HG02763 (cell line): ENCODE measurements at regions not wholly inside any gene's neighbourhood (a gene's known extent, or its start where the extent isn't known, plus 50 kb on each side); places are given as distances from the start of the nearest gene placed in this dataset.
"Not testable (repeated sequence)": the region's sequence is repeated elsewhere in the genome, so short reads cannot be mapped to it uniquely, and the experiment has no call there.

Experiments
- ATAC-seq: cut with Tn5 transposase; IDR thresholded peaks from one replicate; pipeline ENCODE4 v1.9.1; 2021; ENCODE audit warnings: mild to moderate bottlenecking, moderate library complexity; ENCODE audit not compliant: unreplicated experiment

GRCh38 chr10:7070950-7071349, 339.9 kb downstream of the SFMBT2 start:
- no peak for ATAC-seq

GRCh38 chr10:7069706-7070105, 341.1 kb downstream of the SFMBT2 start:
- ATAC-seq, result no peak

- no peak for ATAC-seq
Measured at GRCh38 chr10:7056216-7056615, 354.6 kb downstream of the SFMBT2 start.

- ATAC-seq, result no peak
Measured at GRCh38 chr10:7054915-7055314, 355.9 kb downstream of the SFMBT2 start.

- no peak for ATAC-seq
Measured at GRCh38 chr10:7053195-7053594, 357.6 kb downstream of the SFMBT2 start.

GRCh38 chr10:7050024-7050423, 360.8 kb downstream of the SFMBT2 start:
- not testable (repeated sequence) for ATAC-seq

GRCh38 chr10:7048061-7048460, 362.8 kb downstream of the SFMBT2 start:
- no peak for ATAC-seq

- ATAC-seq, result peak; percentile 50
Measured at GRCh38 chr10:7046615-7047014, 364.2 kb downstream of the SFMBT2 start.

GRCh38 chr10:7045891-7046599, 364.8 kb downstream of the SFMBT2 start:
- ATAC-seq, result peak; percentile 77

GRCh38 chr10:7043055-7043653, 367.7 kb downstream of the SFMBT2 start:
- ATAC-seq, result no peak

GRCh38 chr10:7042419-7043054, 368.3 kb downstream of the SFMBT2 start:
- ATAC-seq, result no peak

- no peak for ATAC-seq
Measured at GRCh38 chr10:7042000-7042399, 368.8 kb downstream of the SFMBT2 start.

- no peak for ATAC-seq
Measured at GRCh38 chr10:7040681-7041080, 370.2 kb downstream of the SFMBT2 start.

- ATAC-seq, result no peak
Measured at GRCh38 chr10:7039859-7040258, 371.0 kb downstream of the SFMBT2 start.

- ATAC-seq, result no peak
Measured at GRCh38 chr10:7038416-7038815, 372.4 kb downstream of the SFMBT2 start.

- not testable (repeated sequence) for ATAC-seq
Measured at GRCh38 chr10:7037434-7037833, 373.4 kb downstream of the SFMBT2 start.

- ATAC-seq, result no peak
Measured at GRCh38 chr10:7036951-7037350, 373.9 kb downstream of the SFMBT2 start.

- no peak for ATAC-seq
Measured at GRCh38 chr10:7035126-7035761, 375.6 kb downstream of the SFMBT2 start.

- ATAC-seq, result no peak
Measured at GRCh38 chr10:7033031-7033430, 377.8 kb downstream of the SFMBT2 start.

- no peak for ATAC-seq
Measured at GRCh38 chr10:7030134-7030855, 380.5 kb downstream of the SFMBT2 start.

GRCh38 chr10:7029672-7030071, 381.2 kb downstream of the SFMBT2 start:
- ATAC-seq, result no peak
